ENCODE measurements at regions not wholly inside any gene's neighbourhood (a gene's known extent, or its start where the extent isn't known, plus 50 kb on each side); places are given as distances from the start of the nearest gene placed in this dataset.

- Mint-ChIP-seq H3K36me3 (ENCODE audit: low read depth, unreplicated experiment) (no peaks in the 10 kb centered on the region), H3K27ac (ENCODE audit: unreplicated experiment) (no peak overlapping the region), H3K27me3 (ENCODE audit: low read depth, unreplicated experiment) (peaks cover 7% of the 10 kb centered on the region), H3K4me1 (ENCODE audit: low read depth, unreplicated experiment) (no peaks in the 10 kb centered on the region), H3K9me3 (ENCODE audit: unreplicated experiment) (no peaks in the 10 kb centered on the region), H3K4me3 (ENCODE audit: unreplicated experiment) (no peak overlapping the region)
- TF ChIP-seq EZH2 (IDR thresholded peaks at IDR 0.05; ENCODE audit: insufficient read depth, low read length) (no peak), CTCF (IDR thresholded peaks at IDR 0.05; ENCODE audit: insufficient read depth, low read depth, low read length) (no peak)
- FAIRE-seq (no peak), DNase-seq (ENCODE audit: low read depth) (no peak)
- no peaks in the 10 kb centered on the region for H4K20me1 ChIP-seq (ENCODE audit: insufficient read depth, low read length)
- H3K27ac ChIP-seq (ENCODE audit: low read depth, low read length), result no peak overlapping the region
- H3K9me3 ChIP-seq (ENCODE audit: insufficient read depth, low read depth, low read length), result no peaks in the 10 kb centered on the region
- H3K9ac ChIP-seq (ENCODE audit: low read length), result no peak overlapping the region
- H3K4me2 ChIP-seq (ENCODE audit: low read length), result no peak overlapping the region
- H3K79me2 ChIP-seq (ENCODE audit: insufficient read depth, low read length), result no peaks in the 10 kb centered on the region
- H2AFZ ChIP-seq (ENCODE audit: low read depth, low read length), result no peak overlapping the region
- H3K4me3 ChIP-seq (ENCODE audit: insufficient read depth, low read depth, low read length), result no peak overlapping the region
- H3K4me1 ChIP-seq (ENCODE audit: insufficient read depth, low read length), result no peaks in the 10 kb centered on the region
- no peaks in the 10 kb centered on the region for H3K27me3 ChIP-seq (ENCODE audit: insufficient read depth, low read length)
- H3K36me3 ChIP-seq (ENCODE audit: insufficient read depth, low read length), result no peaks in the 10 kb centered on the region
Observed at GRCh38 chr13:107079423-107080049, 511.6 kb upstream of the ARGLU1 start.

GRCh38 chr13:107078229-107078765 lies 510.4 kb upstream of the ARGLU1 start:
- no peaks in the 10 kb centered on the region for H3K4me1 ChIP-seq (ENCODE audit: insufficient read depth, low read length)
- no peak overlapping the region for H3K9ac ChIP-seq (ENCODE audit: low read length)
- TF ChIP-seq CTCF (IDR thresholded peaks at IDR 0.05; ENCODE audit: insufficient read depth, low read depth, low read length), result no peak
- TF ChIP-seq EZH2 (IDR thresholded peaks at IDR 0.05; ENCODE audit: insufficient read depth, low read length), result no peak
- no peak overlapping the region for H3K27ac ChIP-seq (ENCODE audit: low read depth, low read length)
- H4K20me1 ChIP-seq (ENCODE audit: insufficient read depth, low read length), result no peaks in the 10 kb centered on the region
- no peak overlapping the region for H3K4me2 ChIP-seq (ENCODE audit: low read length)
- peaks cover 3% of the 10 kb centered on the region for H3K9me3 ChIP-seq (ENCODE audit: insufficient read depth, low read depth, low read length)
- Mint-ChIP-seq H3K4me1 (ENCODE audit: low read depth, unreplicated experiment) (no peaks in the 10 kb centered on the region), H3K27me3 (ENCODE audit: low read depth, unreplicated experiment) (peaks cover 7% of the 10 kb centered on the region), H3K36me3 (ENCODE audit: low read depth, unreplicated experiment) (no peaks in the 10 kb centered on the region), H3K9me3 (ENCODE audit: unreplicated experiment) (no peaks in the 10 kb centered on the region), H3K4me3 (ENCODE audit: unreplicated experiment) (no peak overlapping the region), H3K27ac (ENCODE audit: unreplicated experiment) (no peak overlapping the region)
- H2AFZ ChIP-seq (ENCODE audit: low read depth, low read length), result no peak overlapping the region
- H3K79me2 ChIP-seq (ENCODE audit: insufficient read depth, low read length), result no peaks in the 10 kb centered on the region
- no peak for DNase-seq (ENCODE audit: low read depth)
- no peaks in the 10 kb centered on the region for H3K36me3 ChIP-seq (ENCODE audit: insufficient read depth, low read length)
- no peak for FAIRE-seq
- no peak overlapping the region for H3K4me3 ChIP-seq (ENCODE audit: insufficient read depth, low read depth, low read length)
- no peaks in the 10 kb centered on the region for H3K27me3 ChIP-seq (ENCODE audit: insufficient read depth, low read length)

- H3K4me1 ChIP-seq (ENCODE audit: insufficient read depth, low read length), result no peaks in the 10 kb centered on the region
- no peaks in the 10 kb centered on the region for H3K9me3 Mint-ChIP-seq (ENCODE audit: unreplicated experiment)
- no peak overlapping the region for H2AFZ ChIP-seq (ENCODE audit: low read depth, low read length)
- TF ChIP-seq CTCF (IDR thresholded peaks at IDR 0.05; ENCODE audit: insufficient read depth, low read depth, low read length) (no peak), EZH2 (IDR thresholded peaks at IDR 0.05; ENCODE audit: insufficient read depth, low read length) (no peak)
- no peaks in the 10 kb centered on the region for H3K79me2 ChIP-seq (ENCODE audit: insufficient read depth, low read length)
- H3K36me3 ChIP-seq (ENCODE audit: insufficient read depth, low read length), result no peaks in the 10 kb centered on the region
- H3K9me3 ChIP-seq (ENCODE audit: insufficient read depth, low read depth, low read length), result peaks cover 3% of the 10 kb centered on the region
- H3K4me2 ChIP-seq (ENCODE audit: low read length), result no peak overlapping the region
- H3K36me3 Mint-ChIP-seq (ENCODE audit: low read depth, unreplicated experiment), result no peaks in the 10 kb centered on the region
- peaks cover 7% of the 10 kb centered on the region for H3K27me3 Mint-ChIP-seq (ENCODE audit: low read depth, unreplicated experiment)
- no peak for FAIRE-seq
- no peak overlapping the region for H3K9ac ChIP-seq (ENCODE audit: low read length)
- no peaks in the 10 kb centered on the region for H4K20me1 ChIP-seq (ENCODE audit: insufficient read depth, low read length)
- no peak overlapping the region for H3K4me3 ChIP-seq (ENCODE audit: insufficient read depth, low read depth, low read length)
- no peak overlapping the region for H3K27ac Mint-ChIP-seq (ENCODE audit: unreplicated experiment)
- H3K27ac ChIP-seq (ENCODE audit: low read depth, low read length), result no peak overlapping the region
- H3K4me3 Mint-ChIP-seq (ENCODE audit: unreplicated experiment), result no peak overlapping the region
- H3K4me1 Mint-ChIP-seq (ENCODE audit: low read depth, unreplicated experiment), result no peaks in the 10 kb centered on the region
- no peaks in the 10 kb centered on the region for H3K27me3 ChIP-seq (ENCODE audit: insufficient read depth, low read length)
- no peak for DNase-seq (ENCODE audit: low read depth)
Observed at GRCh38 chr13:107076801-107077200, 508.9 kb upstream of the ARGLU1 start.

All from astrocyte (in vitro differentiated cells and primary cell).